Endothelial cell of umbilical vein (primary cell): ENCODE measurements at regions not wholly inside any gene's neighbourhood (a gene's known extent, or its start where the extent isn't known, plus 50 kb on each side); places are given as distances from the start of the nearest gene placed in this dataset.

ENCODE experiments used
- BruUV-seq: library from RNA; stranded (reverse); fragments of 400-500 nt; replicated peaks from 2 replicates; lab custom pipeline; 2021; lab: Mats Ljungman, UMichigan
- CTCF ChIA-PET: fragments of 300-600, 350-600 bp; sonication (Branson Sonifier 250); formaldehyde crosslinking; loops from one replicate; lab custom pipeline; 2021; ENCODE audit warnings: antibody characterized with exemption, inconsistent platforms; lab: Charles Lee
- POLR2A ChIA-PET: fragments of 300-600, 350-600 bp; sonication (Branson Sonifier 250); formaldehyde crosslinking; loops from one replicate; lab custom pipeline; 2021; ENCODE audit warnings: antibody characterized with exemption, inconsistent platforms; lab: Charles Lee
- DNase-seq: peaks from one replicate; pipeline ENCODE4 v3.0.0-alpha.2; 2011; ENCODE audit warnings: low read depth, low spot score
- FAIRE-seq: peaks from 2 replicates; lab custom pipeline; 2011; peaks lifted over from hg19 to GRCh38; lab: Jason Lieb, UNC
- H2AFZ ChIP-seq: 2 replicates; pipeline ENCODE4 v1.6.0; 2012; ENCODE audit warnings: low read depth, low read length, control low read depth, inconsistent platforms
- H3K27ac ChIP-seq: 2 replicates; pipeline ENCODE4 v1.5.1; 2011; ENCODE audit warnings: low read depth, mild to moderate bottlenecking, control low read depth, low read length, moderate library complexity; ENCODE audit not compliant: insufficient read depth
- H3K27me3 ChIP-seq, 2 experiments: 2 replicates each; pipeline versions ENCODE4 v1.6.0 to v1.6.1; 2011; ENCODE audit warnings: low read length in 2 of 2, mixed read lengths in 1 of 2; ENCODE audit not compliant: control insufficient read depth in 2 of 2, insufficient read depth in 2 of 2
- H3K36me3 ChIP-seq, 2 experiments: 2 replicates in 1 of 2; 3 replicates in 1 of 2; pipeline ENCODE4 v1.5.1; 2011; ENCODE audit warnings: low read length in 2 of 2, mild to moderate bottlenecking in 1 of 2, moderate library complexity in 1 of 2; ENCODE audit not compliant: control insufficient read depth in 2 of 2, insufficient read depth in 2 of 2; ENCODE audit errors: extremely low read depth in 1 of 2
- H3K4me1 ChIP-seq: 3 replicates; pipeline ENCODE4 v1.5.1; 2011; ENCODE audit warnings: mild to moderate bottlenecking, low read length; ENCODE audit not compliant: control insufficient read depth, insufficient read depth; ENCODE audit errors: extremely low read depth
- H3K4me2 ChIP-seq: 2 replicates; pipeline ENCODE4 v1.6.1; 2011; ENCODE audit warnings: low read length, control low read depth, mixed read lengths; ENCODE audit not compliant: insufficient read depth
- H3K4me3 ChIP-seq, 3 experiments: fragments of 200-600 bp in 1 of 3; sonication (generic), shearing (Covaris generic) in 1 of 3; replicated peaks in 1 of 3; 2 replicates each; pipeline ENCODE4 v1.5.1; 2011 to 2016; ENCODE audit warnings: control low read depth in 3 of 3, low read length in 3 of 3, mild to moderate bottlenecking in 2 of 3, inconsistent platforms in 1 of 3, low read depth in 1 of 3, moderate library complexity in 1 of 3; ENCODE audit not compliant: insufficient read depth in 1 of 3
- H3K79me2 ChIP-seq: 2 replicates; pipeline ENCODE4 v1.6.0; 2012; ENCODE audit warnings: low read length, inconsistent platforms; ENCODE audit not compliant: control insufficient read depth, insufficient read depth
- H3K9ac ChIP-seq: replicated peaks from 2 replicates; pipeline ENCODE3; 2011; ENCODE audit warnings: low read length, control low read depth; ENCODE audit not compliant: insufficient read depth; ENCODE audit errors: extremely low read depth
- H3K9me1 ChIP-seq: replicated peaks from 3 replicates; pipeline ENCODE4 v1.6.0; 2011; ENCODE audit warnings: mild to moderate bottlenecking, low read length; ENCODE audit not compliant: control insufficient read depth, insufficient read depth; ENCODE audit errors: extremely low read depth
- H3K9me3 ChIP-seq: replicated peaks from 2 replicates; pipeline ENCODE4 v1.5.1; 2012; ENCODE audit warnings: low read length, inconsistent platforms; ENCODE audit not compliant: control insufficient read depth, insufficient read depth
- H4K20me1 ChIP-seq: replicated peaks from 2 replicates; pipeline ENCODE3; 2011; ENCODE audit warnings: mild to moderate bottlenecking, low read length; ENCODE audit not compliant: control insufficient read depth, insufficient read depth; ENCODE audit errors: extremely low read depth
- CTCF ChIP-seq, 2 donors: IDR thresholded peaks; 1 replicate in 1 of 2; 2 replicates in 1 of 2; pipeline ENCODE4 v1.5.1; 2011; ENCODE audit warnings: low read length in 2 of 2, mild to moderate bottlenecking in 2 of 2, moderate library complexity in 2 of 2, control low read depth in 1 of 2, inconsistent platforms in 1 of 2, low read depth in 1 of 2; ENCODE audit not compliant: insufficient read depth in 1 of 2; ENCODE audit errors: extremely low read depth in 1 of 2
- EZH2 ChIP-seq: IDR thresholded peaks from 2 replicates; pipeline ENCODE4 v1.6.1; 2012; ENCODE audit warnings: borderline replicate concordance, low read depth, mild to moderate bottlenecking, moderate library complexity, low read length, inconsistent platforms; ENCODE audit not compliant: severe bottlenecking
- FOS ChIP-seq: IDR thresholded peaks from 2 replicates; pipeline ENCODE4 v1.6.1; 2011; ENCODE audit warnings: mild to moderate bottlenecking, low read length, moderate library complexity, borderline replicate concordance; ENCODE audit not compliant: insufficient read depth
- GATA2 ChIP-seq: IDR thresholded peaks from 2 replicates; pipeline ENCODE4 v1.7.0; 2011; ENCODE audit warnings: low read depth, mild to moderate bottlenecking, moderate library complexity, mixed read lengths, low read length; ENCODE audit not compliant: insufficient read length, insufficient read depth
- JUN ChIP-seq: IDR thresholded peaks from 2 replicates; pipeline ENCODE4 v1.6.1; 2011; ENCODE audit warnings: borderline replicate concordance, low read depth; ENCODE audit not compliant: insufficient read length, insufficient read depth
- MAX ChIP-seq: IDR thresholded peaks from 2 replicates; pipeline ENCODE4 v1.6.1; 2011; ENCODE audit not compliant: insufficient read depth, insufficient read length
- MYC ChIP-seq: IDR thresholded peaks from one replicate; pipeline ENCODE4 v1.6.1; 2011; ENCODE audit warnings: mild to moderate bottlenecking, low read depth, low read length
- POLR2A ChIP-seq: IDR thresholded peaks from 2 replicates; pipeline ENCODE4 v1.6.1; 2012; ENCODE audit warnings: low read depth, mild to moderate bottlenecking, control low read depth, low read length
- POLR2AphosphoS5 ChIP-seq: IDR thresholded peaks from 2 replicates; pipeline ENCODE4 v1.6.1; 2012; ENCODE audit warnings: low read depth, mild to moderate bottlenecking, control low read depth, low read length, moderate library complexity; ENCODE audit not compliant: insufficient read depth
- dilution Hi-C: fragments of 300-500 bp; cut with MboI; formaldehyde crosslinking; loops from one replicate; pipeline ENCODE4 v1.15.0; 2019; ENCODE audit warnings: low sequenced_read_pairs; ENCODE audit not compliant: extremely low pct_ligation_motif_present
- intact Hi-C: fragments of 100-400 bp; cut with micrococcal nuclease; formaldehyde crosslinking; loops from one replicate; pipeline ENCODE4 v1.10.0; 2022

- Histone ChIP-seq H3K4me3 (no peak overlapping the region), H3K4me2 (no peak overlapping the region), H3K27me3 (no peaks in the 10 kb centered on the region), H3K79me2 (no peaks in the 10 kb centered on the region), H3K27ac (no peak overlapping the region), H3K4me1 (no peaks in the 10 kb centered on the region), H3K9me3 (peaks cover 8% of the 10 kb centered on the region), H3K36me3 (no peaks in the 10 kb centered on the region), H3K9me1 (no peaks in the 10 kb centered on the region), H2AFZ (no peak overlapping the region), H3K9ac (no peak overlapping the region), H4K20me1 (no peaks in the 10 kb centered on the region)
- ChIA-PET CTCF (no interaction called here), POLR2A (no interaction called here)
- no TSS peak for BruUV-seq
- no peak for TF ChIP-seq CTCF (IDR thresholded peaks at IDR 0.05; ENCODE audit: extremely low read depth in 1 of 2, insufficient read depth in 1 of 2, low read depth in 1 of 2, low read length in 2 of 2)
- no peak for TF ChIP-seq JUN
- TF ChIP-seq EZH2 = no peak
- no peak for TF ChIP-seq MAX
- no peak for TF ChIP-seq POLR2AphosphoS5
- no peak for TF ChIP-seq MYC
- TF ChIP-seq POLR2A = no peak
- TF ChIP-seq GATA2 = no peak
- TF ChIP-seq FOS = no peak
- DNase-seq = no peak
- intact Hi-C loops (no loop called here), dilution Hi-C loops (no loop called here)
- FAIRE-seq = no peak
Observed at GRCh38 chr18:74012954-74013630, 134.5 kb downstream of the FBXO15 start.
